ENCODE measurements at regions not wholly inside any gene's neighbourhood (a gene's known extent, or its start where the extent isn't known, plus 50 kb on each side); places are given as distances from the start of the nearest gene placed in this dataset.

DNA sequence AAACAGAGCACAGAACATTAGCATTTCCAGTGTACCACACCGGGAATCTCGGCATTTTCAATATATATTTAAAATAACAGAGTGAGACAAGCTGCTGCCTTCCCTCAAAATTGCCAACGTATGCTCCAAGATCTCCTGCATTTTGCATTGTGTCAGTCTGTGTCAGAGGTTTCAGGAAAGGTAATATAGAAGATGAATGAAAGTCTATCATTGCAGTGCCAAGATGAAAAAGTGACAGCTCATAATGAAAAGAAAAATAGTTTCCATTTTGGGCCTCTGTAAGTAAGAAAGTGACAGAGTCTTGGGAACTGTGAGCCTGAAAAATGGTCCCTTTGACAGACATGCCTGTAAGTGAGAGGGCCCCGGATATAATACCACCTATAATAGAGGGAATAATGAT, 297.8 kb upstream of the PIK3C3 start:
- no peaks in the 10 kb centered on the region for H3K27me3 ChIP-seq
- DNase-seq (no peak), ATAC-seq (no peak)
- no peak overlapping the region for H3K27ac ChIP-seq
- no peaks in the 10 kb centered on the region for H3K9me3 ChIP-seq
- intact Hi-C loops (cut with DNase I): no loop called here
- H3K4me3 ChIP-seq: no peak overlapping the region
- no peaks in the 10 kb centered on the region for H3K4me1 ChIP-seq
- WGBS (ENCODE audit: insufficient coverage, low coverage, low lambda C conversion rate, missing lambda C conversion rate): 63% methylated on average over 4 of the region's 4 CpGs
- no peak for TF ChIP-seq CTCF (IDR thresholded peaks at IDR 0.05)
- TF ChIP-seq POLR2A (IDR thresholded peaks at IDR 0.05): no peak
- no peaks in the 10 kb centered on the region for H3K36me3 ChIP-seq

DNA sequence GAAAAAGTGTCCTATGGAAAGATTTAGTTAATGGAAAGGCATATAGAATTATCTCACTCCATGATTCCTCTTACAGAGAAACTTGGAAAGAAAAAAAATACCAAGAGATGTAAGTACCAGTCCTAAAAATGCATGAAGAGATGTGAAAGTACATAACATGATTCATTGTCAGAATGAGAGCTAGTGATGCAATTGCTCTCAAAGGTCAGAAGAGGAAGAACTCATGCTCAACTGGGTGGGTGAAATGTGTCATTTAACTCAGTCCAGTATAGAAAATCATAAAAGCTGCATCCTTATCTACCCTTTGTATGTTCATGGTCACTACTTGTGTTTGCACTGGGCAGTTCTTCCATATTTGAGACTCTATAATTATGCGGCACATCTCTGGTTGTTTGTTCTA, 300.0 kb upstream of the PIK3C3 start:
- intact Hi-C loops (cut with DNase I): no loop called here
- Histone ChIP-seq H3K27me3 (no peaks in the 10 kb centered on the region), H3K36me3 (no peaks in the 10 kb centered on the region), H3K9me3 (no peaks in the 10 kb centered on the region), H3K27ac (no peak overlapping the region), H3K4me3 (no peak overlapping the region), H3K4me1 (no peaks in the 10 kb centered on the region)
- ATAC-seq: no peak
- 100% methylated on average over 1 of the region's 1 CpG for WGBS (ENCODE audit: insufficient coverage, low coverage, low lambda C conversion rate, missing lambda C conversion rate)
- TF ChIP-seq POLR2A (IDR thresholded peaks at IDR 0.05): no peak
- TF ChIP-seq CTCF (IDR thresholded peaks at IDR 0.05): no peak
- DNase-seq: no peak

DNA sequence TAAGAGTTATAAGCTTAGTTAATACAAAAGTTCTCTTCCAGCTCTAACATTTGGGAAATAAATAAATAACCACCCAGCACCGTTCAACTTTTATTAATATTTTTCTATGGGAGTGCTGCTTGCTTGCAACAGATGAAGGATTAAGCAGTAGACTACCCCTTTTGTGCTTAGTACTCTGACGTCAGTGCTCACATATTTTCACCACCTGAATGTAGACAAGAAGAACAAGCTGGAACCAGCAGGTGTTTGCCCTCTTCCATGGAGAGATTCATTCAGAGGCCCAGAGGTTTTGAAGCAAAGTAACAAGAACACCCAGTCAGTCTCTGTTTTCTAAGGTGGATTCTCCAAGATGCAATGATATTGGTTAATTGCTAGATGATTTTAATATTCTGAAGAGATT, 307.1 kb upstream of the PIK3C3 start:
- H3K4me3 ChIP-seq: no peak overlapping the region
- WGBS (ENCODE audit: insufficient coverage, low coverage, low lambda C conversion rate, missing lambda C conversion rate): 74% methylated on average over 2 of the region's 2 CpGs
- H3K27ac ChIP-seq: no peak overlapping the region
- TF ChIP-seq CTCF (IDR thresholded peaks at IDR 0.05) (no peak), POLR2A (IDR thresholded peaks at IDR 0.05) (no peak)
- H3K27me3 ChIP-seq: no peaks in the 10 kb centered on the region
- intact Hi-C loops (cut with DNase I): no loop called here
- no peaks in the 10 kb centered on the region for H3K36me3 ChIP-seq
- no peaks in the 10 kb centered on the region for H3K4me1 ChIP-seq
- ATAC-seq (no peak), DNase-seq (no peak)
- no peaks in the 10 kb centered on the region for H3K9me3 ChIP-seq

DNA sequence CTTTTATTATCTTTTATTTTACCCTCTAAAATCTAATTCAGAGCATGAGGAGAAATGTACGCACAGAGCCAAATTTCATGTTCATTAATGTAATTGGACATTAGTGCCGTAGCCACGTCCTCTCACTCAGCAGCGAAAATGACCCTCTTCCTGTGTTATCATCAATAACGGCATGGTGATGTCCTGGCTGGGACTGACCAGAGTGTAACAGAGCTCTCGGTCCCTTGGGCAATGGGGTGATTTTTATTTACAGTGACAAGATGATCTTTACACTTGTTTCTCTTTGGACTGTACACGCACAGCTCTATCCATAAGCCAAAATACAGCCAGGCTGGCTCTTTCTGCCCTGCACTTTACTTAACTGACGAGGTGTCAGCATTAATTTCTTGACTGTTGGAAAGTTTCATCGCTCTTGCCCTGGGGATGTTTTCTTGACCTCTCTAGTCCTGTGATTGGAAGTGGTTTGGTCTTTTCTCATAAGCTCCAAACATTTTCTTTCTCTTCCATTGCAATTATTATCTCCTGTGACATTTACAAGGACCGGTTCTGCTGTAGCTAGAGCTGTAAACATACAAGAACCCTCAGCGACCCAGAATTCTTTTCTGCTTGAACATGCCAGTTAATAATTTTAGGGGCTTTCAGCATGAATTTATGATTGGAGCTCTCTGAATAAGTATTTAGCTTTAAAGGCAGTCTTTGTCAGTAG, 308.0 kb upstream of the PIK3C3 start:
- Histone ChIP-seq H3K27ac (no peak overlapping the region), H3K4me1 (no peaks in the 10 kb centered on the region), H3K9me3 (no peaks in the 10 kb centered on the region), H3K27me3 (no peaks in the 10 kb centered on the region), H3K4me3 (no peak overlapping the region), H3K36me3 (no peaks in the 10 kb centered on the region)
- 40% methylated on average over 11 of the region's 11 CpGs for WGBS (ENCODE audit: insufficient coverage, low coverage, low lambda C conversion rate, missing lambda C conversion rate)
- intact Hi-C loops (cut with DNase I): no loop called here
- no peak for DNase-seq
- peak; percentile 14 to 85 (median 66) for ATAC-seq
- TF ChIP-seq CTCF (IDR thresholded peaks at IDR 0.05): no peak
